Liver (tissue), 8 donors: ENCODE measurements at regions not wholly inside any gene's neighbourhood (a gene's known extent, or its start where the extent isn't known, plus 50 kb on each side); places are given as distances from the start of the nearest gene placed in this dataset.

Experiments
- DNase-seq: peaks from one replicate; pipeline ENCODE4 v3.0.0-alpha.2; 2017; ENCODE audit warnings: low spot score
- H3K27ac ChIP-seq, 2 donors: one replicate each; pipeline ENCODE4 v1.7.0; 2013; ENCODE audit warnings: inconsistent platforms in 2 of 2, low read length in 2 of 2, control low read depth in 1 of 2, low read depth in 1 of 2, mild to moderate bottlenecking in 1 of 2
- H3K27me3 ChIP-seq, 4 donors: one replicate each; pipeline versions ENCODE4 v1.6.1 to v1.7.0; 2013; ENCODE audit warnings: low read length in 3 of 4, inconsistent platforms in 1 of 4, mild to moderate bottlenecking in 1 of 4, moderate library complexity in 1 of 4; ENCODE audit not compliant: control insufficient read depth in 4 of 4, insufficient read depth in 4 of 4
- H3K36me3 ChIP-seq, 4 donors: one replicate each; pipeline versions ENCODE4 v1.6.1 to v1.7.0; 2013; ENCODE audit warnings: low read length in 3 of 4, mild to moderate bottlenecking in 3 of 4, low read depth in 1 of 4, moderate library complexity in 1 of 4; ENCODE audit not compliant: control insufficient read depth in 4 of 4, insufficient read depth in 3 of 4
- H3K4me1 ChIP-seq, 4 donors: one replicate each; pipeline versions ENCODE4 v1.6.1 to v1.7.0; 2013; ENCODE audit warnings: low read length in 3 of 4, mild to moderate bottlenecking in 3 of 4, moderate library complexity in 1 of 4; ENCODE audit not compliant: control insufficient read depth in 4 of 4, insufficient read depth in 4 of 4
- H3K4me3 ChIP-seq, 3 donors: one replicate each; pipeline versions ENCODE4 v1.6.1 to v1.7.0; 2013; ENCODE audit warnings: low read length in 3 of 3, control low read depth in 1 of 3, low read depth in 1 of 3, mild to moderate bottlenecking in 1 of 3
- H3K9ac ChIP-seq, 2 donors: one replicate each; pipeline ENCODE4 v1.7.0; 2013; ENCODE audit warnings: low read length in 2 of 2, mild to moderate bottlenecking in 2 of 2, moderate library complexity in 2 of 2, control low read depth in 1 of 2, low read depth in 1 of 2
- H3K9me3 ChIP-seq, 4 donors: one replicate each; pipeline versions ENCODE4 v1.6.1 to v1.7.0; 2013; ENCODE audit warnings: low read length in 3 of 4; ENCODE audit not compliant: control insufficient read depth in 4 of 4
- ATF3 ChIP-seq: IDR thresholded peaks from 2 replicates; pipeline ENCODE4 v1.6.1; 2016; ENCODE audit warnings: antibody characterized with exemption
- CTCF ChIP-seq: fragments of 150-350 bp; IDR thresholded peaks from 2 replicates; pipeline ENCODE4 v1.5.1; 2017; ENCODE audit warnings: improper control_type of control experiment, low read depth, low read length; ENCODE audit not compliant: missing input control
- EGR1 ChIP-seq, 2 donors: IDR thresholded peaks; 2 replicates each; pipeline ENCODE4 v1.6.1; 2016 to 2018; ENCODE audit warnings: antibody characterized with exemption in 2 of 2, low read depth in 2 of 2
- FOXA1 ChIP-seq: IDR thresholded peaks from 2 replicates; pipeline ENCODE4 v1.6.1; 2016; ENCODE audit warnings: antibody characterized with exemption
- FOXA2 ChIP-seq: IDR thresholded peaks from 2 replicates; pipeline ENCODE4 v1.6.1; 2016; ENCODE audit warnings: antibody characterized with exemption
- GABPA ChIP-seq, 2 donors: IDR thresholded peaks in 1 of 2; conservative IDR thresholded peaks in 1 of 2; 2 replicates each; pipeline ENCODE4 v1.6.1; 2016; ENCODE audit warnings: antibody characterized with exemption in 2 of 2, mild to moderate bottlenecking in 1 of 2, moderate library complexity in 1 of 2
- HNF4G ChIP-seq: IDR thresholded peaks from 2 replicates; pipeline ENCODE4 v1.6.1; 2016; ENCODE audit warnings: antibody characterized with exemption
- JUND ChIP-seq, 2 donors: IDR thresholded peaks; 2 replicates each; pipeline ENCODE4 v1.6.1; 2016; ENCODE audit warnings: antibody characterized with exemption in 2 of 2
- NR2F2 ChIP-seq: IDR thresholded peaks from 2 replicates; pipeline ENCODE4 v1.6.1; 2016; ENCODE audit warnings: antibody characterized with exemption
- RXRA ChIP-seq, 2 donors: IDR thresholded peaks; 2 replicates each; pipeline ENCODE4 v1.6.1; 2017 to 2018; ENCODE audit warnings: antibody characterized with exemption in 2 of 2, mild to moderate bottlenecking in 1 of 2
- SP1 ChIP-seq: IDR thresholded peaks from 2 replicates; pipeline ENCODE4 v1.6.1; 2018; ENCODE audit warnings: antibody characterized with exemption, mild to moderate bottlenecking
- YY1 ChIP-seq: IDR thresholded peaks from 2 replicates; pipeline ENCODE4 v1.6.1; 2016; ENCODE audit warnings: antibody characterized with exemption, mild to moderate bottlenecking
- ZBTB33 ChIP-seq: IDR thresholded peaks from 2 replicates; pipeline ENCODE4 v1.6.1; 2016; ENCODE audit warnings: antibody characterized with exemption
- WGBS: extraction: QIAGEN DNeasy Blood & Tissue Kit; methylation state at CpG from one replicate; pipeline ENCODE4 v1.1.7; 2013; 5-methylcytosine and 5-hydroxymethylcytosine counted together
- TF ChIP-seq, protein P1 (sequence below): IDR thresholded peaks from 2 replicates; pipeline ENCODE4 v1.6.1; 2016; ENCODE audit warnings: antibody characterized with exemption, mild to moderate bottlenecking
- donor health status: healthy.
- donor health status: healthy.
- donor health status: healthy.
- donor health status: healthy.
- donor health status: healthy.

- Histone ChIP-seq H3K36me3 (no peaks in the 10 kb centered on the region), H3K4me3 (no peak overlapping the region), H3K9ac (no peak overlapping the region), H3K4me1 (no peaks in the 10 kb centered on the region), H3K9me3 (peaks cover 0 to 3% (median 0%) of the 10 kb centered on the region in 4 donors), H3K27ac (no peak overlapping the region), H3K27me3 (no peaks in the 10 kb centered on the region)
- WGBS, result 75% methylated on average over 1 of the region's 1 CpG
- TF ChIP-seq ATF3 (no peak), NR2F2 (no peak), HNF4G (no peak), GABPA (IDR thresholded peaks at IDR 0.05 in 1 of 2, conservative IDR thresholded peaks at IDR 0.05 in 1 of 2) (no peak), JUND (IDR thresholded peaks at IDR 0.05) (no peak), RXRA (IDR thresholded peaks at IDR 0.05) (no peak), CTCF (no peak), YY1 (no peak), ZBTB33 (no peak), FOXA1 (no peak)
- TF ChIP-seq, protein P1, sequence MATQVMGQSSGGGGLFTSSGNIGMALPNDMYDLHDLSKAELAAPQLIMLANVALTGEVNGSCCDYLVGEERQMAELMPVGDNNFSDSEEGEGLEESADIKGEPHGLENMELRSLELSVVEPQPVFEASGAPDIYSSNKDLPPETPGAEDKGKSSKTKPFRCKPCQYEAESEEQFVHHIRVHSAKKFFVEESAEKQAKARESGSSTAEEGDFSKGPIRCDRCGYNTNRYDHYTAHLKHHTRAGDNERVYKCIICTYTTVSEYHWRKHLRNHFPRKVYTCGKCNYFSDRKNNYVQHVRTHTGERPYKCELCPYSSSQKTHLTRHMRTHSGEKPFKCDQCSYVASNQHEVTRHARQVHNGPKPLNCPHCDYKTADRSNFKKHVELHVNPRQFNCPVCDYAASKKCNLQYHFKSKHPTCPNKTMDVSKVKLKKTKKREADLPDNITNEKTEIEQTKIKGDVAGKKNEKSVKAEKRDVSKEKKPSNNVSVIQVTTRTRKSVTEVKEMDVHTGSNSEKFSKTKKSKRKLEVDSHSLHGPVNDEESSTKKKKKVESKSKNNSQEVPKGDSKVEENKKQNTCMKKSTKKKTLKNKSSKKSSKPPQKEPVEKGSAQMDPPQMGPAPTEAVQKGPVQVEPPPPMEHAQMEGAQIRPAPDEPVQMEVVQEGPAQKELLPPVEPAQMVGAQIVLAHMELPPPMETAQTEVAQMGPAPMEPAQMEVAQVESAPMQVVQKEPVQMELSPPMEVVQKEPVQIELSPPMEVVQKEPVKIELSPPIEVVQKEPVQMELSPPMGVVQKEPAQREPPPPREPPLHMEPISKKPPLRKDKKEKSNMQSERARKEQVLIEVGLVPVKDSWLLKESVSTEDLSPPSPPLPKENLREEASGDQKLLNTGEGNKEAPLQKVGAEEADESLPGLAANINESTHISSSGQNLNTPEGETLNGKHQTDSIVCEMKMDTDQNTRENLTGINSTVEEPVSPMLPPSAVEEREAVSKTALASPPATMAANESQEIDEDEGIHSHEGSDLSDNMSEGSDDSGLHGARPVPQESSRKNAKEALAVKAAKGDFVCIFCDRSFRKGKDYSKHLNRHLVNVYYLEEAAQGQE, result no peak
- DNase-seq, result no peak
Measured at GRCh38 chr13:78524936-78525335, 78.4 kb downstream of the POU4F1 start.

DNA sequence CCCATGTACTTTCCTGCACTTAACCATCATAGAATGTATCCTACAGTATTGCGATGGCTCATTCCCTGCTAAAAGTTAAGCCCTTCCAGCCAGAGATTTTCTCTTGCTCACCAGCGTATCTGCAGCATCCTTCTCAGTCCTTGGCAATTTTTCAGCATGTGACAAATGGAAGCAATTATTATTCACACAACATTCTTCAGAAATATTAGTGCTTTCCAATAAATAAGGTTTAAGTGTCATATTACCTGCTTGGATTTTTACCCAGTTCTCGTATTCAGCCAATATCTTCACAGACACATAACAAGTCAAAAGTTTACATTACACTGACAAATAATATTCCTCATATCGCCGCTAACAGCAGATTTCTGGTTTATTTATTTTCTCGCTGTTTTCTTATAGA is 82.3 kb downstream of the POU4F1 start:
- WGBS, result 86% methylated on average over 6 of the region's 6 CpGs
- no peak overlapping the region for H3K9ac ChIP-seq
- TF ChIP-seq EGR1 (IDR thresholded peaks at IDR 0.05; ENCODE audit: low read depth in 2 of 2) (no peak), CTCF (no peak), NR2F2 (no peak), FOXA2 (no peak), HNF4G (no peak), GABPA (IDR thresholded peaks at IDR 0.05 in 1 of 2, conservative IDR thresholded peaks at IDR 0.05 in 1 of 2) (no peak), FOXA1 (no peak), ATF3 (no peak), ZBTB33 (no peak), RXRA (IDR thresholded peaks at IDR 0.05) (no peak), YY1 (no peak), SP1 (no peak), JUND (IDR thresholded peaks at IDR 0.05) (no peak)
- TF ChIP-seq, protein P1, result no peak

More for the DNA sequence above, 82.3 kb downstream of the POU4F1 start:
- Histone ChIP-seq H3K4me1 (no peaks in the 10 kb centered on the region), H3K4me3 (no peak overlapping the region), H3K9me3 (peaks cover 0 to 3% (median 0%) of the 10 kb centered on the region in 4 donors), H3K27me3 (no peaks in the 10 kb centered on the region), H3K36me3 (no peaks in the 10 kb centered on the region), H3K27ac (no peak overlapping the region)
- no peak for DNase-seq
